Right lobe of liver (tissue), 6 donors: ENCODE measurements at regions not wholly inside any gene's neighbourhood (a gene's known extent, or its start where the extent isn't known, plus 50 kb on each side); places are given as distances from the start of the nearest gene placed in this dataset.

Source experiments
- ATAC-seq, 4 donors: fragments of 200-7000 bp; cut with Tn5 transposase; one replicate each; pipeline ENCODE4 v1.9.1; 2020; ENCODE audit warnings: mild to moderate bottlenecking in 4 of 4, moderate library complexity in 4 of 4
- DNase-seq, 3 donors: peaks; one replicate each; pipeline ENCODE4 v3.0.0-alpha.2; 2020
- H3K27ac ChIP-seq, 3 donors: fragments of 200-600 bp; one replicate each; pipeline ENCODE4 v1.8.0; 2022
- H3K27me3 ChIP-seq, 2 donors: fragments of 200-600 bp; one replicate each; pipeline ENCODE4 v1.8.0; 2022
- H3K36me3 ChIP-seq, 4 donors: fragments of 200-600 bp; sonication (generic) in 1 of 4; one replicate each; pipeline versions ENCODE4 v1.5.1 to v1.8.0; 2017 to 2022; ENCODE audit warnings: control low read depth in 1 of 4
- H3K4me1 ChIP-seq, 4 donors: fragments of 200-600 bp; sonication (generic) in 1 of 4; one replicate each; pipeline versions ENCODE4 v1.5.1 to v1.8.0; 2017 to 2022; ENCODE audit warnings: control low read depth in 1 of 4
- H3K4me3 ChIP-seq, 3 donors: fragments of 200-600 bp; one replicate each; pipeline ENCODE4 v1.8.0; 2022
- H3K9me3 ChIP-seq, 4 donors: fragments of 200-600 bp; sonication (generic) in 1 of 4; one replicate each; pipeline versions ENCODE4 v1.5.1 to v1.8.0; 2017 to 2022; ENCODE audit warnings: control low read depth in 1 of 4
- POLR2A ChIP-seq: fragments of 450-650 bp; IDR thresholded peaks from one replicate; pipeline ENCODE4 v1.6.1; 2017; ENCODE audit warnings: antibody characterized with exemption, mild to moderate bottlenecking
- WGBS: methylation state at CpG from one replicate; pipeline ENCODE4 v1.1.6; 2018; ENCODE audit warnings: low coverage, low lambda C conversion rate; ENCODE audit not compliant: insufficient coverage; ENCODE audit errors: missing lambda C conversion rate; 5-methylcytosine and 5-hydroxymethylcytosine counted together
- intact Hi-C, 2 donors: fragments of 100-400 bp; cut with DNase I; formaldehyde crosslinking; loops; one replicate each; pipeline versions ENCODE4 v1.11.2 to v1.14.1; 2022
- TF ChIP-seq, protein P1 (sequence below), 4 donors: fragments of 200-600 bp in 3 of 4; fragments of 450-650 bp in 1 of 4; IDR thresholded peaks; one replicate each; pipeline versions ENCODE4 v1.5.1 to v1.8.0; 2016 to 2022; ENCODE audit warnings: antibody characterized with exemption in 4 of 4, mild to moderate bottlenecking in 2 of 4
- donor health status: DM: no; HTN: yes; CAD: no.
- donor health status: DM: no; HTN: no; CAD: no.
- donor health status: DM: no; HTN: no; CAD: no.
- donor health status: DM: no; HTN: yes; CAD: no.
- donor health status: DM: no; HTN: yes; CAD: no.

DNA sequence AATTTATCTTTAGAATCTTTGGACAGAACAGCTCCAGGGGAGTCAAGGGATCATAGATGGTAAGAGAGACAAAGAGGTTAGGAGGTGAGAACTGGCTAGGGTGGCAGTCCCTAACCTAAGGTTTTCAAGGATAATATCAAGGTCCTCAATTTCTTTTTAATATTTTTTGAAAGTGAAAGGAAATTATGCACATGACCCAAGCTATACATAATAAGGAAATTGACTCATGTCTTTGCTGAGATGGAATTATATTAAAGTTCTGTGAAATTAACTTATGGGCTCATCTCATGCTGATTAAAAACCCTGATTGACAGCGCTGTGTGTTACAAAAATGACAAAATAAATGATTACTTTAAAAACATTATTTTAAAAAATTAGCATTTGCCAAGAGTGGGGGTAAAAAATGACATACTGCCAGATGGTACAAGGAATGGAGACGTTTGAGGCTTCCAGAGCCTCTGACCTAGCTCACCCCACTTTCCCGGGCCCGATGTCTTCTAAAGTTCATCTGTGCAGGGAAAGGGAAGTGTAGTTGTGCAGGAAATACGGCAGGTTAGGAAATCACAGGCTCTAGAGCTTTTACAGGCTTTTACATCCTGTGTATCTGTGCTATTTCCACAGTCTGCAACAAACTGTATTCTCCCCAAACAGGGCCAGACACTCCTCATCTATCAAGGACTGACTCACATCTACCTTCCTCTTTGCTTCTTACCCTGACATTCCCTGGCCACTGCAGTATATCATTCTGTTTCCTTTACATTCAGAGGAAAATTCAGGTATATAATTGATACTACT lies 185.6 kb upstream of the PRSS58 start:
- Histone ChIP-seq H3K36me3 (no peaks in the 10 kb centered on the region), H3K27ac (no peak overlapping the region), H3K27me3 (no peaks in the 10 kb centered on the region), H3K4me3 (no peak overlapping the region), H3K4me1 (no peaks in the 10 kb centered on the region), H3K9me3 (no peaks in the 10 kb centered on the region)
- TF ChIP-seq, protein P1, sequence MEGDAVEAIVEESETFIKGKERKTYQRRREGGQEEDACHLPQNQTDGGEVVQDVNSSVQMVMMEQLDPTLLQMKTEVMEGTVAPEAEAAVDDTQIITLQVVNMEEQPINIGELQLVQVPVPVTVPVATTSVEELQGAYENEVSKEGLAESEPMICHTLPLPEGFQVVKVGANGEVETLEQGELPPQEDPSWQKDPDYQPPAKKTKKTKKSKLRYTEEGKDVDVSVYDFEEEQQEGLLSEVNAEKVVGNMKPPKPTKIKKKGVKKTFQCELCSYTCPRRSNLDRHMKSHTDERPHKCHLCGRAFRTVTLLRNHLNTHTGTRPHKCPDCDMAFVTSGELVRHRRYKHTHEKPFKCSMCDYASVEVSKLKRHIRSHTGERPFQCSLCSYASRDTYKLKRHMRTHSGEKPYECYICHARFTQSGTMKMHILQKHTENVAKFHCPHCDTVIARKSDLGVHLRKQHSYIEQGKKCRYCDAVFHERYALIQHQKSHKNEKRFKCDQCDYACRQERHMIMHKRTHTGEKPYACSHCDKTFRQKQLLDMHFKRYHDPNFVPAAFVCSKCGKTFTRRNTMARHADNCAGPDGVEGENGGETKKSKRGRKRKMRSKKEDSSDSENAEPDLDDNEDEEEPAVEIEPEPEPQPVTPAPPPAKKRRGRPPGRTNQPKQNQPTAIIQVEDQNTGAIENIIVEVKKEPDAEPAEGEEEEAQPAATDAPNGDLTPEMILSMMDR (IDR thresholded peaks at IDR 0.05): no peak
- TF ChIP-seq POLR2A: no peak
- intact Hi-C loops: no loop called here
- DNase-seq (no peak), ATAC-seq (peak in 2 of 4 donors; percentile 35 to 43)
- WGBS: 31% methylated on average over 5 of the region's 5 CpGs

DNA sequence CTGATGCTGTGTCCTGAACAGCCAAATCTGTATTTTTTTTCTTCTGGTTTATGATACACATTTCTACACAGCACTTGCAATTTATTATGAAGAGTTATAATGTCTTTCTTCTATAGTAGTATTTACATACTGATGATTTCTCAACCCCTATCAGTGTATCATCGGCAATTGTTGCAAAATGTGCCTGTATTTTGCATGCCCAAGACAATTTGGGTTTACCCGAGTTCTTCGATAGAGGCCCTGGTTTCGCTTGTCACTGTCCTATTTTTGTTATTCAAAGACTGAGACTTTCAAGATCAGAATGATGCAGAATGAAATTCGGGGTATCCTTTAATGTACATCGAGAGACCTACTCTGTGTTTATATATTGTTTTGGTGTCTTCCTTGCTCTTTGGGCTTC lies 184.5 kb upstream of the PRSS58 start:
- ATAC-seq (no peak), DNase-seq (no peak)
- Histone ChIP-seq H3K27ac (no peak overlapping the region), H3K36me3 (no peaks in the 10 kb centered on the region), H3K4me3 (no peak overlapping the region), H3K9me3 (no peaks in the 10 kb centered on the region), H3K4me1 (no peaks in the 10 kb centered on the region), H3K27me3 (no peaks in the 10 kb centered on the region)
- TF ChIP-seq, protein P1 (IDR thresholded peaks at IDR 0.05): no peak
- no peak for TF ChIP-seq POLR2A
- intact Hi-C loops: no loop called here
- WGBS: 67% methylated on average over 6 of the region's 6 CpGs

DNA sequence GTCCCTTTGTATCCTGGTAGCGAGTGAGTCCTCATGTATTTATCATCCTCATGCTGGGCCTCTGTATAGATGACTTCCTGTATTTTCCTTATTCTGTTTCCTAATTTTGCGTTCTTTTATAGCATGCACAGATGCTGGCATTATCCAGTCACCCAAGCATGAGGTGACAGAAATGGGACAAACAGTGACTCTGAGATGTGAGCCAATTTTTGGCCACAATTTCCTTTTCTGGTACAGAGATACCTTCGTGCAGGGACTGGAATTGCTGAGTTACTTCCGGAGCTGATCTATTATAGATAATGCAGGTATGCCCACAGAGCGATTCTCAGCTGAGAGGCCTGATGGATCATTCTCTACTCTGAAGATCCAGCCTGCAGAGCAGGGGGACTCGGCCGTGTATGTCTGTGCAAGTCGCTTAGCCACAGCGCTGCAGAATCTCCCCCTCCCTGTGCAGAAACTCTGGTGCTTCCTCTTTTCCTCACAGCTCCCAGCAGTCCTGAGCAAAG lies 183.1 kb upstream of the PRSS58 start:
- intact Hi-C loops: no loop called here
- H3K4me1 ChIP-seq: no peaks in the 10 kb centered on the region
- no peak overlapping the region for H3K4me3 ChIP-seq
- ATAC-seq: peak in 3 of 4 donors; percentile 17 to 41 (median 18)
- TF ChIP-seq POLR2A: no peak
- TF ChIP-seq, protein P1 (IDR thresholded peaks at IDR 0.05): no peak
- H3K9me3 ChIP-seq: no peaks in the 10 kb centered on the region
- no peaks in the 10 kb centered on the region for H3K36me3 ChIP-seq
- H3K27ac ChIP-seq: no peak overlapping the region
- H3K27me3 ChIP-seq: no peaks in the 10 kb centered on the region
- no peak for DNase-seq
- WGBS: 35% methylated on average over 9 of the region's 9 CpGs

DNA sequence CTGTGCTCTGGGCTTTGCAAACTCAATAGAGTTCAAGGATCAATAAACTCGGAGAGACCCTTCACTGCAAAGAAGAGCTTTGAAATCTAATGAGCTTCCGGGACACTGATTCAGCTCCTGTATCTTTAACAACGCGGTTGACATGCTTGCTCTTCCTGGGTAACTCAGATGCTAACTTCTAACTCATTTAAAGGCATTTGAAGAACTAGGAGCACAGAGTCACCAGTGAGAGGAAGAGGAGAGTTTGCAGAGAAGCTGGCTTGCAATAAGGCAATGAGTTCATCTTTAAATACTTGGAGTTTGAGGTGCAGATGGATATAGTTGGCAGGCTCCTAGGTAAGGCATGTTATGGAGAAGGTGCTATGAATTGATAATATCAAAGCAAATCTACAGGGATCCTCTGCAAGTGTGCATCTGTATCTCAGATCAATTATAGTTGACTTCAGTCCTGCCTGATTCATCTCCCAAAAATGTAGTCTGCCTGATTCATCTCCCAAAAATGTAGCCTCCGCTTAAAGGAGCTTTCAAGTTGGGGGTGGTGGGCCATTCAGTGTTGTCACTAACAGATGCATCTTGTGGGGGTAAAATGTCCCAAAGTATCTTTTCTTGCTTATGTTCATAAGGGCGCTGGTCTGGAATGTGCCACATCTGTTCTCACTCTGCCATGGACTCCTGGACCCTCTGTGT lies 182.5 kb upstream of the PRSS58 start:
- Histone ChIP-seq H3K9me3 (no peaks in the 10 kb centered on the region), H3K36me3 (no peaks in the 10 kb centered on the region), H3K4me3 (no peak overlapping the region), H3K27me3 (no peaks in the 10 kb centered on the region), H3K27ac (no peak overlapping the region), H3K4me1 (no peaks in the 10 kb centered on the region)
- DNase-seq (no peak), ATAC-seq (no peak)
- intact Hi-C loops: no loop called here
- WGBS: 51% methylated on average over 6 of the region's 6 CpGs
- TF ChIP-seq, protein P1 (IDR thresholded peaks at IDR 0.05): no peak
- no peak for TF ChIP-seq POLR2A
